PC-9 (cell line): ENCODE measurements at regions not wholly inside any gene's neighbourhood (a gene's known extent, or its start where the extent isn't known, plus 50 kb on each side); places are given as distances from the start of the nearest gene placed in this dataset.

Experiments
- CTCF ChIP-seq: fragments of 200-600 bp; sonication (generic); conservative IDR thresholded peaks from 2 replicates; pipeline ENCODE4 v1.6.1; 2017; ENCODE audit warnings: mixed run types, antibody characterized with exemption, mild to moderate bottlenecking, moderate library complexity
- EZH2 ChIP-seq: fragments of 200-600 bp; sonication (generic); IDR thresholded peaks from 2 replicates; pipeline ENCODE4 v1.8.0; 2017; ENCODE audit warnings: antibody characterized with exemption, low read depth

- TF ChIP-seq CTCF, result no peak
- TF ChIP-seq EZH2, result no peak
Observed at GRCh38 chr18:2417861-2418610, 153.3 kb downstream of the METTL4 start.
